Mammary epithelial cell (primary cell): ENCODE measurements at regions not wholly inside any gene's neighbourhood (a gene's known extent, or its start where the extent isn't known, plus 50 kb on each side); places are given as distances from the start of the nearest gene placed in this dataset.

Experiments used
- EZH2 ChIP-seq: IDR thresholded peaks from 2 replicates; pipeline ENCODE4 v1.6.1; 2012; ENCODE audit warnings: low read length, inconsistent platforms, borderline replicate concordance
- TF ChIP-seq, protein P1 (sequence below), 2 donors: IDR thresholded peaks in 1 of 2; conservative IDR thresholded peaks in 1 of 2; 2 replicates each; pipeline ENCODE4 v1.5.1; 2011 to 2012; ENCODE audit warnings: inconsistent platforms in 2 of 2, low read length in 2 of 2, mild to moderate bottlenecking in 2 of 2, control low read depth in 1 of 2, low read depth in 1 of 2; ENCODE audit not compliant: insufficient read depth in 1 of 2; ENCODE audit errors: extremely low read depth in 1 of 2

DNA sequence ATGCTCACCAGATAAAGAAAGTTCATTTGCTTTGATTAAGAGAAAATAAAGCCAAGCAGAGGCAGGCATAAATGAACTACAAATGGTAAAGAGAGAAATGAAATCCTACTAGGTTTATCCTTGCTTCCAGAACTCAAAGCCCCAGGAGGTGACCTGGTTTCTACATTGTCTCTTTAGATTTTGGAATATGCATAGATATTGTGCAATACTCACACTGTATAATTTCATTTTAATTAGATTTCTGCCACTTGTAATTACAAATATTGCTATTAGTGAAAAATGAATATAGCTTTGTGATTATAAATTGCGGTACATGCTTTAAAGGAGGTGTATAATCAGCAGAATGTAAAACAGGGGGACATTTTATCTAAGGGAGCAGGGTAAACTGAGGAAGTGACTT, 76.9 kb upstream of the NRXN1 start:
- TF ChIP-seq, protein P1, sequence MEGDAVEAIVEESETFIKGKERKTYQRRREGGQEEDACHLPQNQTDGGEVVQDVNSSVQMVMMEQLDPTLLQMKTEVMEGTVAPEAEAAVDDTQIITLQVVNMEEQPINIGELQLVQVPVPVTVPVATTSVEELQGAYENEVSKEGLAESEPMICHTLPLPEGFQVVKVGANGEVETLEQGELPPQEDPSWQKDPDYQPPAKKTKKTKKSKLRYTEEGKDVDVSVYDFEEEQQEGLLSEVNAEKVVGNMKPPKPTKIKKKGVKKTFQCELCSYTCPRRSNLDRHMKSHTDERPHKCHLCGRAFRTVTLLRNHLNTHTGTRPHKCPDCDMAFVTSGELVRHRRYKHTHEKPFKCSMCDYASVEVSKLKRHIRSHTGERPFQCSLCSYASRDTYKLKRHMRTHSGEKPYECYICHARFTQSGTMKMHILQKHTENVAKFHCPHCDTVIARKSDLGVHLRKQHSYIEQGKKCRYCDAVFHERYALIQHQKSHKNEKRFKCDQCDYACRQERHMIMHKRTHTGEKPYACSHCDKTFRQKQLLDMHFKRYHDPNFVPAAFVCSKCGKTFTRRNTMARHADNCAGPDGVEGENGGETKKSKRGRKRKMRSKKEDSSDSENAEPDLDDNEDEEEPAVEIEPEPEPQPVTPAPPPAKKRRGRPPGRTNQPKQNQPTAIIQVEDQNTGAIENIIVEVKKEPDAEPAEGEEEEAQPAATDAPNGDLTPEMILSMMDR (conservative IDR thresholded peaks at IDR 0.05 in 1 of 2, IDR thresholded peaks at IDR 0.05 in 1 of 2; ENCODE audit: extremely low read depth in 1 of 2, insufficient read depth in 1 of 2, low read depth in 1 of 2, low read length in 2 of 2), result no peak
- TF ChIP-seq EZH2, result no peak
